K562 (cell line): ENCODE measurements at regions not wholly inside any gene's neighbourhood (a gene's known extent, or its start where the extent isn't known, plus 50 kb on each side); places are given as distances from the start of the nearest gene placed in this dataset.

Experiments
- ATAC-seq: fragments of 200-7000 bp; cut with Tn5 transposase; 3 replicates; pipeline ENCODE4 v1.9.1; 2020; ENCODE audit warnings: moderate library complexity
- BruUV-seq: library from RNA; stranded (reverse); fragments of 400-500 nt; replicated peaks from 2 replicates; lab custom pipeline; 2021; lab: Mats Ljungman, UMichigan
- CTCF ChIA-PET: fragments of 300-600 bp; formaldehyde crosslinking; extraction: SDS; loops from one replicate; lab custom pipeline; 2021; ENCODE audit warnings: low intra/inter-chr PET ratio; lab: Yijun Ruan, JAX
- POLR2A ChIA-PET: fragments of 300-600, 350-650 bp; sonication (Branson Sonifier 250); formaldehyde crosslinking; extraction: SDS; loops from one replicate; lab custom pipeline; 2021; ENCODE audit warnings: antibody characterized with exemption, inconsistent platforms; lab: Yijun Ruan, JAX
- DNase-seq, 4 experiments: peaks; one replicate each; pipeline versions ENCODE4 v3.0.0 to v3.0.0-alpha.2; 2011 to 2018; ENCODE audit warnings: low spot score in 3 of 4, mixed read lengths in 3 of 4; ENCODE audit errors: extremely low read depth in 1 of 4
- FAIRE-seq: peaks from 2 replicates; lab custom pipeline; 2011; peaks lifted over from hg19 to GRCh38; lab: Jason Lieb, UNC
- H2AFZ ChIP-seq: 2 replicates; pipeline ENCODE4 v1.6.0; 2011; ENCODE audit warnings: low read depth, low read length, control low read depth, inconsistent platforms
- H3K27ac ChIP-seq: fragments of 200-600 bp; 3 replicates; pipeline ENCODE4 v1.8.0; 2011; ENCODE audit warnings: low read depth, mild to moderate bottlenecking, control low read depth, inconsistent platforms, low read length, moderate library complexity, mixed read lengths; ENCODE audit errors: extremely low read depth
- H3K27me3 ChIP-seq, 2 experiments: fragments of 300-600 bp in 1 of 2; 2 replicates in 1 of 2; 3 replicates in 1 of 2; pipeline versions ENCODE4 v1.6.0 to v1.8.0; 2011; ENCODE audit warnings: inconsistent platforms in 2 of 2, low read length in 2 of 2, mild to moderate bottlenecking in 1 of 2, mixed read lengths in 1 of 2, moderate library complexity in 1 of 2; ENCODE audit not compliant: control insufficient read depth in 2 of 2, insufficient read depth in 2 of 2
- H3K36me3 ChIP-seq: fragments of 300-600 bp; 3 replicates; pipeline ENCODE4 v1.8.0; 2011; ENCODE audit warnings: mild to moderate bottlenecking, low read length, inconsistent platforms; ENCODE audit not compliant: control insufficient read depth, insufficient read depth
- H3K4me1 ChIP-seq, 2 experiments: fragments of 200-600 bp in 1 of 2; replicated peaks in 1 of 2; 2 replicates in 1 of 2; 3 replicates in 1 of 2; pipeline versions ENCODE4 v1.5.1 to v1.8.0; 2011; ENCODE audit warnings: inconsistent platforms in 2 of 2, low read length in 2 of 2, mild to moderate bottlenecking in 1 of 2, mixed read lengths in 1 of 2, moderate library complexity in 1 of 2; ENCODE audit not compliant: control insufficient read depth in 2 of 2, insufficient read depth in 2 of 2
- H3K4me2 ChIP-seq: 2 replicates; pipeline ENCODE4 v1.6.1; 2011; ENCODE audit warnings: low read length, control low read depth, inconsistent platforms, mixed read lengths; ENCODE audit not compliant: insufficient read depth
- H3K4me3 ChIP-seq: fragments of 200-600 bp; sonication (generic), shearing (Covaris generic); 2 replicates; pipeline ENCODE4 v1.5.1; 2016; ENCODE audit warnings: control low read depth, inconsistent platforms
- H3K79me2 ChIP-seq: fragments of 200-600 bp; 3 replicates; pipeline ENCODE4 v1.8.0; 2011; ENCODE audit warnings: low read length, inconsistent platforms; ENCODE audit not compliant: control insufficient read depth, insufficient read depth
- H3K9ac ChIP-seq, 2 experiments: 2 replicates each; pipeline versions ENCODE4 v1.6.0 to v1.6.1; 2011; ENCODE audit warnings: low read depth in 2 of 2, low read length in 2 of 2, control low read depth in 1 of 2, inconsistent platforms in 1 of 2, mild to moderate bottlenecking in 1 of 2, mixed read lengths in 1 of 2; ENCODE audit not compliant: insufficient read depth in 1 of 2
- H3K9me1 ChIP-seq: one replicate; pipeline ENCODE4 v1.6.0; 2011; ENCODE audit warnings: inconsistent platforms, mild to moderate bottlenecking, low read length, moderate library complexity; ENCODE audit not compliant: control insufficient read depth, insufficient read depth
- H3K9me3 ChIP-seq: replicated peaks from 2 replicates; pipeline ENCODE4 v1.5.1; 2011; ENCODE audit warnings: low read depth, low read length, inconsistent platforms; ENCODE audit not compliant: control insufficient read depth, insufficient read depth
- H4K20me1 ChIP-seq: replicated peaks from 2 replicates; pipeline ENCODE4 v1.6.1; 2011; ENCODE audit warnings: low read length, inconsistent platforms, mixed read lengths; ENCODE audit not compliant: control insufficient read depth, insufficient read depth
- CAMTA2 ChIP-seq: fragments of 250-450 bp; sonication (Bioruptor Pico); conservative IDR thresholded peaks from 2 replicates; pipeline ENCODE4 v1.5.1; 2022
- CCAR2 ChIP-seq: fragments of 200-400 bp; formaldehyde crosslinking; IDR thresholded peaks from 2 replicates; pipeline ENCODE4 v1.6.1; 2017; ENCODE audit warnings: mild to moderate bottlenecking, low read depth, low read length
- KAT7 ChIP-seq: sonication (generic); formaldehyde crosslinking; IDR thresholded peaks from 2 replicates; pipeline ENCODE4 v1.8.0; 2022; ENCODE audit warnings: missing genetic modification reagents, mild to moderate bottlenecking, borderline replicate concordance
- KDM5B ChIP-seq: fragments of 200-600 bp; sonication (generic); IDR thresholded peaks from 2 replicates; pipeline ENCODE4 v1.6.1; 2012; ENCODE audit warnings: low read depth, mild to moderate bottlenecking, moderate library complexity, low read length, control low read depth, inconsistent platforms; ENCODE audit not compliant: insufficient replicate concordance
- NONO ChIP-seq, 2 experiments: fragments of 200-400 bp in 1 of 2; fragments of 450-650 bp in 1 of 2; formaldehyde crosslinking in 1 of 2; IDR thresholded peaks; 2 replicates each; pipeline ENCODE4 v1.6.1; 2017; ENCODE audit warnings: low read depth in 2 of 2, mild to moderate bottlenecking in 2 of 2, moderate library complexity in 2 of 2, low read length in 1 of 2
- POLR2AphosphoS2 ChIP-seq: IDR thresholded peaks from 2 replicates; pipeline ENCODE4 v1.6.1; 2012; ENCODE audit warnings: low read length, improper control_type of control experiment
- POU5F1 ChIP-seq: fragments of 150-350 bp; IDR thresholded peaks from 2 replicates; pipeline ENCODE4 v1.6.1; 2014; ENCODE audit warnings: borderline replicate concordance, low read length, low read depth, mild to moderate bottlenecking; ENCODE audit not compliant: partially characterized antibody
- TEAD4 ChIP-seq, 2 experiments: sonication (generic) in 1 of 2; formaldehyde crosslinking in 1 of 2; IDR thresholded peaks; 2 replicates each; pipeline versions ENCODE4 v1.6.1 to v1.8.0; 2012 to 2022; ENCODE audit warnings: borderline replicate concordance in 1 of 2, inconsistent platforms in 1 of 2, low read length in 1 of 2, mild to moderate bottlenecking in 1 of 2, missing genetic modification reagents in 1 of 2
- ZFP30 ChIP-seq: fragments of 250-450 bp; sonication (Bioruptor Pico); IDR thresholded peaks from 2 replicates; pipeline ENCODE4 v1.8.0; 2022; ENCODE audit warnings: moderate library complexity, mild to moderate bottlenecking, inconsistent platforms, borderline replicate concordance
- WGBS: fragments of 100-300 bp; shearing (Covaris generic); methylation state at CpG from one replicate; pipeline ENCODE4 v1.1.6; 2016; ENCODE audit warnings: low coverage, mixed read lengths; ENCODE audit not compliant: insufficient coverage; ENCODE audit errors: missing lambda C conversion rate; 5-methylcytosine and 5-hydroxymethylcytosine counted together
- in situ Hi-C: fragments of 300-500 bp; cut with MboI; formaldehyde crosslinking; loops from 4 replicates; pipeline ENCODE4 v1.15.0; 2018; ENCODE audit warnings: inconsistent platforms, mixed read lengths
- intact Hi-C: fragments of 100-400 bp; cut with micrococcal nuclease; formaldehyde crosslinking; loops from 2 replicates; pipeline ENCODE4 v1.14.2; 2022
- TF ChIP-seq, protein P1 (sequence below), 2 experiments: fragments of 450-650 bp; formaldehyde crosslinking in 1 of 2; IDR thresholded peaks; 2 replicates each; pipeline versions ENCODE4 v1.4.0 to v1.6.1; 2014 to 2020; ENCODE audit warnings: mild to moderate bottlenecking in 2 of 2, borderline replicate concordance in 1 of 2, low read depth in 1 of 2
- TF ChIP-seq, protein P2 (sequence below): sonication (generic); formaldehyde crosslinking; IDR thresholded peaks from 2 replicates; pipeline ENCODE4 v1.8.1; 2023; ENCODE audit warnings: mild to moderate bottlenecking, missing genetic modification reagents

GRCh38 chr9:78438211-78438610, 141.3 kb downstream of the PSAT1 start (continued):
- TF ChIP-seq KAT7 (CRISPR knock-in tag), result no peak

- no peaks in the 10 kb centered on the region for H4K20me1 ChIP-seq
- H2AFZ ChIP-seq, result no peak overlapping the region
- H3K9me3 ChIP-seq, result no peaks in the 10 kb centered on the region
- FAIRE-seq (no peak), DNase-seq (no peak), ATAC-seq (no peak)
- no peaks in the 10 kb centered on the region for H3K27me3 ChIP-seq
- H3K4me2 ChIP-seq, result no peak overlapping the region
- no peak overlapping the region for H3K4me3 ChIP-seq
- no TSS peak for BruUV-seq
- H3K9me1 ChIP-seq, result no peaks in the 10 kb centered on the region
- CTCF ChIA-PET, result no interaction called here
- H3K4me1 ChIP-seq, result no peaks in the 10 kb centered on the region
- H3K79me2 ChIP-seq, result no peaks in the 10 kb centered on the region
- no peak overlapping the region for H3K27ac ChIP-seq
- POLR2A ChIA-PET, result no interaction called here
- in situ Hi-C loops (no loop called here), intact Hi-C loops (no loop called here)
- WGBS, result 0% methylated on average over 8 of the region's 9 CpGs
- H3K36me3 ChIP-seq, result no peaks in the 10 kb centered on the region
- no peak overlapping the region for H3K9ac ChIP-seq
- TF ChIP-seq KDM5B (no peak), POU5F1 (no peak), ZFP30 (CRISPR knock-in tag) (no peak), TEAD4 (IDR thresholded peaks at IDR 0.05; ENCODE audit: low read length) (no peak), TEAD4 (CRISPR knock-in tag; IDR thresholded peaks at IDR 0.05; ENCODE audit: borderline replicate concordance) (no peak), CCAR2 (no peak), POLR2AphosphoS2 (no peak), NONO (IDR thresholded peaks at IDR 0.05; ENCODE audit: low read depth in 2 of 2, low read length in 1 of 2) (no peak), CAMTA2 (CRISPR knock-in tag) (no peak)
- TF ChIP-seq, protein P1, sequence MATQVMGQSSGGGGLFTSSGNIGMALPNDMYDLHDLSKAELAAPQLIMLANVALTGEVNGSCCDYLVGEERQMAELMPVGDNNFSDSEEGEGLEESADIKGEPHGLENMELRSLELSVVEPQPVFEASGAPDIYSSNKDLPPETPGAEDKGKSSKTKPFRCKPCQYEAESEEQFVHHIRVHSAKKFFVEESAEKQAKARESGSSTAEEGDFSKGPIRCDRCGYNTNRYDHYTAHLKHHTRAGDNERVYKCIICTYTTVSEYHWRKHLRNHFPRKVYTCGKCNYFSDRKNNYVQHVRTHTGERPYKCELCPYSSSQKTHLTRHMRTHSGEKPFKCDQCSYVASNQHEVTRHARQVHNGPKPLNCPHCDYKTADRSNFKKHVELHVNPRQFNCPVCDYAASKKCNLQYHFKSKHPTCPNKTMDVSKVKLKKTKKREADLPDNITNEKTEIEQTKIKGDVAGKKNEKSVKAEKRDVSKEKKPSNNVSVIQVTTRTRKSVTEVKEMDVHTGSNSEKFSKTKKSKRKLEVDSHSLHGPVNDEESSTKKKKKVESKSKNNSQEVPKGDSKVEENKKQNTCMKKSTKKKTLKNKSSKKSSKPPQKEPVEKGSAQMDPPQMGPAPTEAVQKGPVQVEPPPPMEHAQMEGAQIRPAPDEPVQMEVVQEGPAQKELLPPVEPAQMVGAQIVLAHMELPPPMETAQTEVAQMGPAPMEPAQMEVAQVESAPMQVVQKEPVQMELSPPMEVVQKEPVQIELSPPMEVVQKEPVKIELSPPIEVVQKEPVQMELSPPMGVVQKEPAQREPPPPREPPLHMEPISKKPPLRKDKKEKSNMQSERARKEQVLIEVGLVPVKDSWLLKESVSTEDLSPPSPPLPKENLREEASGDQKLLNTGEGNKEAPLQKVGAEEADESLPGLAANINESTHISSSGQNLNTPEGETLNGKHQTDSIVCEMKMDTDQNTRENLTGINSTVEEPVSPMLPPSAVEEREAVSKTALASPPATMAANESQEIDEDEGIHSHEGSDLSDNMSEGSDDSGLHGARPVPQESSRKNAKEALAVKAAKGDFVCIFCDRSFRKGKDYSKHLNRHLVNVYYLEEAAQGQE (IDR thresholded peaks at IDR 0.05; ENCODE audit: borderline replicate concordance), result no peak
- TF ChIP-seq, protein P1 (CRISPR knock-in tag; IDR thresholded peaks at IDR 0.05; ENCODE audit: low read depth), result no peak
- TF ChIP-seq, protein P2, sequence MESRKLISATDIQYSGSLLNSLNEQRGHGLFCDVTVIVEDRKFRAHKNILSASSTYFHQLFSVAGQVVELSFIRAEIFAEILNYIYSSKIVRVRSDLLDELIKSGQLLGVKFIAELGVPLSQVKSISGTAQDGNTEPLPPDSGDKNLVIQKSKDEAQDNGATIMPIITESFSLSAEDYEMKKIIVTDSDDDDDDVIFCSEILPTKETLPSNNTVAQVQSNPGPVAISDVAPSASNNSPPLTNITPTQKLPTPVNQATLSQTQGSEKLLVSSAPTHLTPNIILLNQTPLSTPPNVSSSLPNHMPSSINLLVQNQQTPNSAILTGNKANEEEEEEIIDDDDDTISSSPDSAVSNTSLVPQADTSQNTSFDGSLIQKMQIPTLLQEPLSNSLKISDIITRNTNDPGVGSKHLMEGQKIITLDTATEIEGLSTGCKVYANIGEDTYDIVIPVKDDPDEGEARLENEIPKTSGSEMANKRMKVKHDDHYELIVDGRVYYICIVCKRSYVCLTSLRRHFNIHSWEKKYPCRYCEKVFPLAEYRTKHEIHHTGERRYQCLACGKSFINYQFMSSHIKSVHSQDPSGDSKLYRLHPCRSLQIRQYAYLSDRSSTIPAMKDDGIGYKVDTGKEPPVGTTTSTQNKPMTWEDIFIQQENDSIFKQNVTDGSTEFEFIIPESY, result no peak
Observed at GRCh38 chr9:78438780-78439179, 141.9 kb downstream of the PSAT1 start.
